ENCODE measurements at regions not wholly inside any gene's neighbourhood (a gene's known extent, or its start where the extent isn't known, plus 50 kb on each side); places are given as distances from the start of the nearest gene placed in this dataset.

DNA sequence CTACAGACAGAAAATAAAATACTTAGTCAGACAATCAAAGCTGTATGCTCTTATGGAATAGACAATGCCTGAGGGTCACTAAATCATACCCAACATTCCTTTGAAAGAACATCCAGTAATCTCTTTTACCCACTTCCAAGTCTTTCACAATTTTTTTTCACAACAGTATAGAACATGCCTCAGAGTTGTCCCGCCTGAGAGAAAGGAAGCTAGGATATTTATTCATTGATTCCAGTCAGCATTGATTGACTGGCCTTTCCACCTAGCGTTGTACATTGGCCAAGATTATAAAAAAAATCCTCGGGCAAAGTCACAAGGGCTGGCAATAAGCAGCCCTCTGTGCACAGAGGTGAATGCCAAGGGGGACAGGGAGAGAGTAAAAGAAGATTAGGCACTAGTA lies 318.1 kb upstream of the PIK3R1 start:
- TF ChIP-seq EZH2 (IDR thresholded peaks at IDR 0.05; ENCODE audit: low read length): no peak
- TF ChIP-seq, protein P1, sequence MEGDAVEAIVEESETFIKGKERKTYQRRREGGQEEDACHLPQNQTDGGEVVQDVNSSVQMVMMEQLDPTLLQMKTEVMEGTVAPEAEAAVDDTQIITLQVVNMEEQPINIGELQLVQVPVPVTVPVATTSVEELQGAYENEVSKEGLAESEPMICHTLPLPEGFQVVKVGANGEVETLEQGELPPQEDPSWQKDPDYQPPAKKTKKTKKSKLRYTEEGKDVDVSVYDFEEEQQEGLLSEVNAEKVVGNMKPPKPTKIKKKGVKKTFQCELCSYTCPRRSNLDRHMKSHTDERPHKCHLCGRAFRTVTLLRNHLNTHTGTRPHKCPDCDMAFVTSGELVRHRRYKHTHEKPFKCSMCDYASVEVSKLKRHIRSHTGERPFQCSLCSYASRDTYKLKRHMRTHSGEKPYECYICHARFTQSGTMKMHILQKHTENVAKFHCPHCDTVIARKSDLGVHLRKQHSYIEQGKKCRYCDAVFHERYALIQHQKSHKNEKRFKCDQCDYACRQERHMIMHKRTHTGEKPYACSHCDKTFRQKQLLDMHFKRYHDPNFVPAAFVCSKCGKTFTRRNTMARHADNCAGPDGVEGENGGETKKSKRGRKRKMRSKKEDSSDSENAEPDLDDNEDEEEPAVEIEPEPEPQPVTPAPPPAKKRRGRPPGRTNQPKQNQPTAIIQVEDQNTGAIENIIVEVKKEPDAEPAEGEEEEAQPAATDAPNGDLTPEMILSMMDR (optimal IDR thresholded peaks at IDR 0.05 in 1 of 3, IDR thresholded peaks at IDR 0.05 in 1 of 3, conservative IDR thresholded peaks at IDR 0.05 in 1 of 3; ENCODE audit: extremely low read depth in 1 of 3, insufficient read depth in 2 of 3, low read length in 3 of 3): no peak
